ENCODE measurements at regions not wholly inside any gene's neighbourhood (a gene's known extent, or its start where the extent isn't known, plus 50 kb on each side); places are given as distances from the start of the nearest gene placed in this dataset.

DNA sequence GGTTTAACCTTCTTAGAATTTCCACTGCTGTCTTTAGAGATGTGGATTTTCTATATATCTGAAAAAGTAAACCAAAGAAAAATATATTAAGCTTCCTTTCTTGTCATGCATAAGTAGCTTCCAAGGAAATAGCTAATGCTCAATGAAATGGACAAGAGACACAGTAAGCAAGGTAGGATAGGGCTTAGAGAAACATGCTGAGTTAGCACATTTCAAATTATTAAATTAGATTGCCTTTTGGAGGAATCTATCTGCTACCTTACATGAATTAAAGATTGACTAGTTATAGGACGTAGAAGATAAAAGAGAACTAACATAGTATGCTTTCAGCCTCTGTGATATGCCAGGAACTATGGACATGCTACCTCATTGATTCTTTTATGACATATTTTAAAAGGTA is 824.6 kb downstream of the TUSC7 start:
- no peaks in the 10 kb centered on the region for H3K36me3 ChIP-seq
- no peak overlapping the region for H3K4me3 ChIP-seq
- no peak overlapping the region for H3K27ac ChIP-seq
- no peak for DNase-seq (ENCODE audit: low read depth in 1 of 2, low spot score in 1 of 2)
- TF ChIP-seq CTCF (IDR thresholded peaks at IDR 0.05; ENCODE audit: low read depth, low read length), result no peak
- H3K9me3 ChIP-seq (ENCODE audit: low read depth), result no peaks in the 10 kb centered on the region
- H3K27me3 ChIP-seq, result no peaks in the 10 kb centered on the region
- no peaks in the 10 kb centered on the region for H3K4me1 ChIP-seq (ENCODE audit: low read depth)

DNA sequence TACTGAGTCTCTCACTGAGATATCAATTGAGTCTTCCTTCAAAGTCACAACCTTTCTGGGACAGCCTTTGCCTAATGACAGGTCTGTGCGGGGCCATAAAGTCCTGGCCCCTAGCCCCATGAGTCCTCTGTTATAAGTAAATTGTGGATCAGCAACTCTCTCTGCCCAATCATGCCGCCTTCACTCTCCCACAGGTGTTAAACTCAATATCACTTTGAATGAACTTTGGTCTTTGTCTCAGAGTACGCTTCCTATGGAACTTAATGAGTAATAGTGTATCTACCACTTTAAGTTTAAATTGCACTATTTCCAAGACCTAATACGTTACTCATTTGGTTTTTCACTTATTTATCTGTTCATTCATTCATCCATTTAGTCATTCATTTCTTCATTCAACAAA is 826.4 kb downstream of the TUSC7 start:
- TF ChIP-seq CTCF (IDR thresholded peaks at IDR 0.05; ENCODE audit: low read depth, low read length), result no peak
- H3K36me3 ChIP-seq, result no peaks in the 10 kb centered on the region
- no peaks in the 10 kb centered on the region for H3K27me3 ChIP-seq
- no peaks in the 10 kb centered on the region for H3K4me1 ChIP-seq (ENCODE audit: low read depth)
- no peak for DNase-seq (ENCODE audit: low read depth in 1 of 2, low spot score in 1 of 2)
- H3K27ac ChIP-seq, result no peak overlapping the region
- H3K4me3 ChIP-seq, result no peak overlapping the region
- no peaks in the 10 kb centered on the region for H3K9me3 ChIP-seq (ENCODE audit: low read depth)

DNA sequence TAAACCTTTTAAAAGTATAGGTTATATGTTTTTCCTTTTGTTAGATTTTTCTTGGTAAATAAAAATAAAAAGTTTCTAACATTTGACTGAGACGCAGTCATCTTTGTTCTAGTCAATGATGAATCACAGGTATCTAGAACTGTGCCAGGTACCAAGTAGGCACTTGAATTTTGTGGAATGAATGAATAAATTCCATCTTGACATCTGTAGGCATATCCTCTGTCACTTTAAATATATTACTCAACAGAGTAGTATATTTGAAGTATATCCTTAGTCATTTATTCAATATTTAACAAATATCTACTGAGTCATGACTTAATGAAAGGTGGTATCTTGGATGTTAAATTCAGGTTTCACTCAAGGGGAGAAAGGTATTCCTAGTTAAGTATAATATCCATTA is 828.4 kb downstream of the TUSC7 start:
- no peak overlapping the region for H3K27ac ChIP-seq
- H3K9me3 ChIP-seq (ENCODE audit: low read depth), result no peaks in the 10 kb centered on the region
- no peak for TF ChIP-seq CTCF (IDR thresholded peaks at IDR 0.05; ENCODE audit: low read depth, low read length)
- no peak overlapping the region for H3K4me3 ChIP-seq
- H3K27me3 ChIP-seq, result no peaks in the 10 kb centered on the region
- H3K36me3 ChIP-seq, result no peaks in the 10 kb centered on the region
- DNase-seq (ENCODE audit: low read depth in 1 of 2, low spot score in 1 of 2), result no peak
- no peaks in the 10 kb centered on the region for H3K4me1 ChIP-seq (ENCODE audit: low read depth)

GRCh38 chr3:117539729-117540128 is 830.1 kb downstream of the TUSC7 start:
- DNase-seq (ENCODE audit: low read depth in 1 of 2, low spot score in 1 of 2), result no peak
- no peak overlapping the region for H3K4me3 ChIP-seq
- H3K27ac ChIP-seq, result no peak overlapping the region
- TF ChIP-seq CTCF (IDR thresholded peaks at IDR 0.05; ENCODE audit: low read depth, low read length), result no peak
- no peaks in the 10 kb centered on the region for H3K9me3 ChIP-seq (ENCODE audit: low read depth)
- H3K36me3 ChIP-seq, result no peaks in the 10 kb centered on the region
- H3K27me3 ChIP-seq, result no peaks in the 10 kb centered on the region
- peaks cover 10% of the 10 kb centered on the region for H3K4me1 ChIP-seq (ENCODE audit: low read depth)

DNA sequence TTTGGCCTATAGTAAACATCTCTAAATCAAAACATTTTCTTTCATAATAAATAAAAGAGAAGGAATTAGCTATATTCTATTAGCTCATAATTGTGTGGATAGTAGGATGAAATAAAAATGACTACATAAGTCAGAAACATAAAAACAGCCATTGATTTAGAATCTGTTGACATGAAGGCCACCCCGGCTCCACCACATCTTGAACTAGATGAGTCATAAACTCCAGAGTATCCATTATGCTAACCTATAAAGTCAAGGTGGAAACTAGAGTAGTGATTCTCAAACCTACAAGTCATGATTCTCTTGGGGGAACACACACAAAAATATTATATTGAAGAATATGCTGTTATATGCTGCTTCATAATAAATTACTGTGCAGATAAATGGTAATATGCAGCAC is 831.0 kb downstream of the TUSC7 start:
- DNase-seq (ENCODE audit: low read depth in 1 of 2, low spot score in 1 of 2), result no peak
- no peak overlapping the region for H3K4me3 ChIP-seq
- no peak for TF ChIP-seq CTCF (IDR thresholded peaks at IDR 0.05; ENCODE audit: low read depth, low read length)
- peaks cover 14% of the 10 kb centered on the region for H3K4me1 ChIP-seq (ENCODE audit: low read depth)
- no peaks in the 10 kb centered on the region for H3K36me3 ChIP-seq
- H3K9me3 ChIP-seq (ENCODE audit: low read depth), result no peaks in the 10 kb centered on the region
- H3K27me3 ChIP-seq, result no peaks in the 10 kb centered on the region
- H3K27ac ChIP-seq, result no peak overlapping the region

GRCh38 chr3:117541721-117542120 is 832.1 kb downstream of the TUSC7 start:
- H3K27ac ChIP-seq, result no peak overlapping the region

More at GRCh38 chr3:117541721-117542120, 832.1 kb downstream of the TUSC7 start:
- DNase-seq (ENCODE audit: low read depth in 1 of 2, low spot score in 1 of 2), result no peak
- H3K36me3 ChIP-seq, result no peaks in the 10 kb centered on the region
- peaks cover 18% of the 10 kb centered on the region for H3K4me1 ChIP-seq (ENCODE audit: low read depth)
- H3K27me3 ChIP-seq, result no peaks in the 10 kb centered on the region
- H3K9me3 ChIP-seq (ENCODE audit: low read depth), result no peaks in the 10 kb centered on the region
- no peak for TF ChIP-seq CTCF (IDR thresholded peaks at IDR 0.05; ENCODE audit: low read depth, low read length)
- no peak overlapping the region for H3K4me3 ChIP-seq

Data from cardiac muscle cell (in vitro differentiated cells and primary cell).